Upper lobe of left lung (tissue), 4 donors: ENCODE measurements at regions not wholly inside any gene's neighbourhood (a gene's known extent, or its start where the extent isn't known, plus 50 kb on each side); places are given as distances from the start of the nearest gene placed in this dataset.

Experiments
- POLR2A ChIP-seq, 4 donors: fragments of 450-650 bp; IDR thresholded peaks; one replicate each; pipeline ENCODE4 v1.5.1; 2016 to 2017; ENCODE audit warnings: antibody characterized with exemption in 4 of 4, mild to moderate bottlenecking in 2 of 4
- POLR2AphosphoS5 ChIP-seq, 2 donors: sonication (generic); formaldehyde crosslinking; IDR thresholded peaks; one replicate each; pipeline ENCODE4 v1.5.1; 2017; ENCODE audit warnings: antibody characterized with exemption in 2 of 2
- TF ChIP-seq, protein P1 (sequence below), 6 experiments: fragments of 450-650 bp in 4 of 6; fragments of 200-600 bp in 2 of 6; sonication (generic) in 2 of 6; IDR thresholded peaks; one replicate each; pipeline ENCODE4 v1.5.1; 2016 to 2019; ENCODE audit warnings: antibody characterized with exemption in 6 of 6

- TF ChIP-seq, protein P1, sequence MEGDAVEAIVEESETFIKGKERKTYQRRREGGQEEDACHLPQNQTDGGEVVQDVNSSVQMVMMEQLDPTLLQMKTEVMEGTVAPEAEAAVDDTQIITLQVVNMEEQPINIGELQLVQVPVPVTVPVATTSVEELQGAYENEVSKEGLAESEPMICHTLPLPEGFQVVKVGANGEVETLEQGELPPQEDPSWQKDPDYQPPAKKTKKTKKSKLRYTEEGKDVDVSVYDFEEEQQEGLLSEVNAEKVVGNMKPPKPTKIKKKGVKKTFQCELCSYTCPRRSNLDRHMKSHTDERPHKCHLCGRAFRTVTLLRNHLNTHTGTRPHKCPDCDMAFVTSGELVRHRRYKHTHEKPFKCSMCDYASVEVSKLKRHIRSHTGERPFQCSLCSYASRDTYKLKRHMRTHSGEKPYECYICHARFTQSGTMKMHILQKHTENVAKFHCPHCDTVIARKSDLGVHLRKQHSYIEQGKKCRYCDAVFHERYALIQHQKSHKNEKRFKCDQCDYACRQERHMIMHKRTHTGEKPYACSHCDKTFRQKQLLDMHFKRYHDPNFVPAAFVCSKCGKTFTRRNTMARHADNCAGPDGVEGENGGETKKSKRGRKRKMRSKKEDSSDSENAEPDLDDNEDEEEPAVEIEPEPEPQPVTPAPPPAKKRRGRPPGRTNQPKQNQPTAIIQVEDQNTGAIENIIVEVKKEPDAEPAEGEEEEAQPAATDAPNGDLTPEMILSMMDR (IDR thresholded peaks at IDR 0.05): no peak
- TF ChIP-seq POLR2A (IDR thresholded peaks at IDR 0.05): no peak
- no peak for TF ChIP-seq POLR2AphosphoS5 (IDR thresholded peaks at IDR 0.05)
These were observed 267.2 kb upstream of the HDAC4 start for GRCh38 chr2:239668042-239668441.
